HepG2 (cell line): ENCODE measurements at regions not wholly inside any gene's neighbourhood (a gene's known extent, or its start where the extent isn't known, plus 50 kb on each side); places are given as distances from the start of the nearest gene placed in this dataset.

Experiments used
- HNRNPLL ChIP-seq: fragments of 200-400 bp; formaldehyde crosslinking; IDR thresholded peaks from 2 replicates; pipeline ENCODE4 v1.6.1; 2017; ENCODE audit warnings: mild to moderate bottlenecking, low read depth, low read length; ENCODE audit not compliant: poor library complexity, severe bottlenecking
- PBX2 ChIP-seq: IDR thresholded peaks from 2 replicates; pipeline ENCODE4 v1.6.1; 2016; ENCODE audit warnings: control low read depth
- ZBTB40 ChIP-seq, 2 experiments: fragments of 450-650 bp in 1 of 2; sonication (generic) in 1 of 2; formaldehyde crosslinking in 1 of 2; IDR thresholded peaks; 2 replicates each; pipeline versions ENCODE4 v1.6.1 to v1.8.0; 2016 to 2022; ENCODE audit warnings: antibody characterized with exemption in 1 of 2, mild to moderate bottlenecking in 1 of 2, missing genetic modification reagents in 1 of 2
- ZNF772 ChIP-seq: sonication (generic); formaldehyde crosslinking; IDR thresholded peaks from 2 replicates; pipeline ENCODE4 v1.5.0; 2020; ENCODE audit warnings: mild to moderate bottlenecking, missing genetic modification reagents

GRCh38 chr15:22257047-22258008 is 177.0 kb downstream of the OR4M2 start (continued):
- TF ChIP-seq ZBTB40 (IDR thresholded peaks at IDR 0.05) (no peak), ZBTB40 (CRISPR knock-in tag; IDR thresholded peaks at IDR 0.05) (no peak), ZNF772 (CRISPR knock-in tag) (no peak), HNRNPLL (no peak), PBX2 (CRISPR knock-in tag) (no peak)
- TF ChIP-seq, all 625 proteins: peak for 6
